Eye (tissue), 1 donor: ENCODE measurements at regions not wholly inside any gene's neighbourhood (a gene's known extent, or its start where the extent isn't known, plus 50 kb on each side); places are given as distances from the start of the nearest gene placed in this dataset.

ENCODE experiments used
- DNase-seq: peaks from one replicate; pipeline ENCODE4 v3.0.0-alpha.2; 2015

DNA sequence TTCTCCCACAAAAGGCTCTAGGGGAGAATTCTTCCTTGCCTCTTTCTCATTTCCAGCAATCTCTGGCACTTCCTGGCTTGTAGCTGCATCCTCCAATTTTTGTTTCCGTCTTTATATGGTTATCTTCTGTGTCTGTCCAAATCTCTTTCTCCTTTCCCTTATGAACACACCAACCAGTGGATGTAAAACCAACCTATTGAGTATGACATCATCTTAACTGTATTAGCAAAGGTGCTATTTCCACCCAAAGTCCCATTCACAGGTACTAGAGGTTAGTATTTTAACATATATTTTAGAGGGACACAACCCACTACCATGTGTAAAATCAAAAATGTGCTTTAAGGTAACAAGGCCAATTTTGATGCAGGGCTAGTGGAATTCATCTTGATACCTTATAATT is 129.0 kb downstream of the RAP2A start:
- no peak for DNase-seq

DNA sequence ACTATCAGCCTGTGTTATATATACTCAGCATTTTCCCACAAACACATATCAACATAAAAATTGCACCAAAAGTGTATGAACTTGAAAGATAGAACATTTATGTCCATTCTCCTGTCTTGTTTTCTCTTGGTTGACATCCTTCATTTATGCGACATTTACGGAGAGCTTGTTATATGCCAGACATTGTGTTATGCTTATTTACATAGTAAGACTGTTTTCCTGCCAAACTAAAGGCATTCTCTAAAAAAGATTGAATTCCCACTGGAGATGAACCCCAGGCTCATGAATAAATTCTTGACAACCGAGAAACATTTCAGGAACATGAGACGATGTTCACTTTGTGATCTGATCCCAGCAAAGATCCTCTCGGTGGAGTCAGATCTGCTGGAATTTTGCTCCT is 131.0 kb downstream of the RAP2A start:
- no peak for DNase-seq

DNA sequence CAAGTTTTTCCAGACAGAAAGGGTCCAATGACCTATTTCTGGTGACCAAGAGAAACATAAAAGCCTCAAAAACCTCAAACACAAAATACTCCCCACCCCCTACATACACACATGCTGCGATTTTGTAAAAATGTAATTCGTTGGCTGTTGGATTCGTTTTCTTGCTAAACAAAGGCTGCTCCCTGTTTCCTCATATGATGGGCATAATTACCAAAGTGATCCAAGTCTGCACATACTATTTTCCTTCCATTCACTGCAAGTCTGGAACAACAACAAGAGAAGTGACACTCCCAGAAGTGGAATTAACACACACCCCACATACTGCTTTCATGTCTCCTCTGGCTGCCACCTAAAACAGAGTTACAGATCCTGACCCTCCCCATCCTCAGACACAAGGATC is 131.9 kb downstream of the RAP2A start:
- no peak for DNase-seq

DNA sequence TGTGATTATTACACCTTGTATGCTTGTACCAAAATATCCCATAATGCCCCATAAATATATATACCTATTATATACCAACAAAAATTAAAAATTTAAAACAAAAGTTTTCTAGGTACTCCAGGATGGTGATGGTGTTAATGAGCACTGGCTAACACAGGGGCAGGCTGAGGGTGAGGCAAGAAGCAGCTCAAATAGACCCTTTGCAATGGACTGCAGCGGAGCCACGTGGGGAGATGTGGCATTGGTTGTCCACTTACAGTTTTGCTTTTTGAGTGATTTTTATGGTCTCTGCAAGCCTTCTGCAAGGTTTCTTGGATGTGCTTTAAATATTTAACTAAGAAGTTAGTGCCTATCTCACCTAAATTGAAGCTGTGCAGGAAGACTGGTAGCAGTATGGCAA is 132.9 kb downstream of the RAP2A start:
- DNase-seq = no peak

DNA sequence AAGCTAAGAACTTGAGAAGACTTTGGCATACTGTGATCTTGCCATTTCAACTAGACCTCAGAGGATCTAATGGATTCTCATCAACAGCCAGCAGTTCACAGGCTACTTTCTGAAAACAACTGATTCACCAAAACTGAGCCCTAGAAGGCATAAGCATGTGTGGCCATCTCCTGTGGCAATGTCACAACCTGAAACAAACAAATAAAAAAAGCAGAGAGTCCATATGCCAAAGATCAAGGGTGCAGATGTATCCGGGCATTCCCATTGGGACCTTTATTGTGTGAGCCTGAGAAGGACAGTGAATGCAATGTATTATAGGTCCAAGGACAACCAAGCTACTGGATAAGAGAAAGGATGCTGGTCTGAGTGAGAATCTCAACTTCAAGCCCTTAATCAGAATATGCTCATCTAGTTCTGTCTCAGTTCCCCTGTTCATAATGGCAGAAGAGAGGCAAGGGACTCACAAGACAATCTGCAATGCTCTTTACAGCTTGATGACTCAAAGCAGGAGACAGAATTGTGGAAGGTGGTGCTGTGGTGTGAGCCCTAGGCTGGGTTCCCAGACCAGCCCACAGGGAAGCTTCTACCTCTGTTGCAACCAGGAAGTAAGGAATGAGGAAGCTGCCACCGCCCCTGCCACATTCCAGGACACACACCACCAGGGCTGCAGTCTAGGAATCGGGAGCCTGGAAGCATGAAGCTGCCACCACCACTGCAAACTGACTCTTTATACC is 133.7 kb downstream of the RAP2A start:
- DNase-seq = no peak

DNA sequence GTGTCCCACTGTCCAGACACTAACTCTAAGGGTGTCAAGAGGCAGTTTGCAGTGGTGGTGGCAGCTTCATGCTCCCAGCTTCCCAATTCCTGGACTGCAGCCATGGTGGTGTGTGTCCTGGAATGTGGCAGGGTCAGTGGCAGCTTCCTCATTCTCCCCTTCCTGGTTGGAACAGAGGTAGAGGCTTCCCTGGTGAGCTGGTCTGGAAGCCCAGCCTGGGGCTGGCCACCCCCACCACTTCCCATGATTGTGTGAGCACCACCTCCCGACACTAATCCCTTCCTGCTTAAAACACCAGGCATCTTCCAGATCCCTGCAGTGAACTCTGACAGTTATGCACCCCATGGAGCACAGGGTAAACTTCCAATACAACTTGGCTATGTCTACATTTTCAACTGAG is 134.9 kb downstream of the RAP2A start:
- no peak for DNase-seq

DNA sequence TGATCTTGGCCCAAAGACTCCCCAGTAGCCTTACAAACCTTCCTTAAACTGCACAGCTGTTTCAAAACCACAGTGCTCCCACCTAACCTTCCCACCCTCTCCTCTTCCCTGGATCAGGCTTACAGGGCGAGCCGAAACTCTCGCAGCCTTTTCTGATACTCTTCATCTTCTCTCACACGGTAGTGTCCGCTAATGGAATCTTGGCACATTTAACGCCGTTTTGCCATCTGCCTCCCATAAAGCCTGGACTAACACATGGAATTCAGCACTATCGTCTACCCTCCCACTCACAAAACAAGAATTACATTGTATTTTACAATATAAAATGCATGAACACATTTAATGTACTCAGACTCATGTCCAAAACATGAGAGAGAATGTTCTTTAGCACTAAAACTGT is 135.9 kb downstream of the RAP2A start:
- no peak for DNase-seq

DNA sequence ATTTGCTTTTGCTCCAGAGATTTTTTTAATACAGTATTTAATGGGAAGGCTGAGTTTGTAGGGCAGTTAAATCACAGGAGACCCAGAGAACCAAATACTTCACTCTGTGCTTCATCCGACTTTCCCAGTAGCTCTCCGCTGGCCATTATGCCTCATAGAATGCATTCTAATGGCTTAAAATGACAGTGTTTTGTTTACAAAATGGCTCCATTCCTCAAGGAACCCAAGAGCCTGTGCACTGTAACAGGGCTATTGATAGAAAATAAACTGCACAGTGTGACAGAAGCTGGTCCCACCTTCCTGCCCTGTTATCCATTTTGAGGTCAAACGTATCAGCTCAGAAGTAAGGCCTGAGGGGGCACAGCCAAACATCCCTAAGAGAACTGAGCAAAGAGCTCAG is 136.5 kb downstream of the RAP2A start:
- DNase-seq = no peak

DNA sequence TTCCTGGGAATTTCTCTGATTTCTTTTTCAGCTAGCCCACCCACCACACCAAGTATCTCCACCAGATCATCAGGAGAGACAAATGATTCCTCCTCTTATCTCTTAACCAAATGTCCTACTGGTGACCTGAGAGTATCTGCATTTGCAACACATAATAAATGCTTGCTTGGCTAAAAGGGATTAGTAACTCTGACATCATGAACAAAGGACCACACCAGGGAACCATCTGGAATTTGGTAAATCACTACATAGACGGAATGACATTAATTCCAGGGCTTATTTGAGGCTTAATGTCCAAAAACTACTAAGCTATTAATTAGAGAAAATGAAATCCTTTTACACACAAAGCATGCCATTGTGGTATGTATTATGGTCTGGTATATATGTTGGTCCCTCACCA is 139.0 kb downstream of the RAP2A start:
- peak; percentile 66 for DNase-seq

DNA sequence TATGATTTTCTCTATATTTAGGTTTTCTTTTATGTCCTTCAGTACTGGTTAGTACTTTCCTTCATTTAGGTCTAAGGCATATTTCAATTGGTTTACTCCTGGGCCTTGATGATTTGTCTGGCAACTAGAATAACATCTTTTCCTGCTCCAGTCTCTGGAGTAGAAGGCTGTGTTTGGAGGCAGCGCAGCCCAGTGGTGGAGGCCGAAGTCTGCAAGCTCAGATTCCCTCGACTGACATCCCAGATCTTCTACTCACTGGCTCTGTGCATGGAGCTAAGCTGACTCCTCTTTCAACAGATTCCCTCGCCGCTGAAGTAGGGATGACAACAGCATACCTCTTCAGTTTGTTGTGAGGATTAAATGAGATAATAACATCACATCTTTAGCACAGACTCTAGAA is 141.0 kb downstream of the RAP2A start:
- DNase-seq = no peak

DNA sequence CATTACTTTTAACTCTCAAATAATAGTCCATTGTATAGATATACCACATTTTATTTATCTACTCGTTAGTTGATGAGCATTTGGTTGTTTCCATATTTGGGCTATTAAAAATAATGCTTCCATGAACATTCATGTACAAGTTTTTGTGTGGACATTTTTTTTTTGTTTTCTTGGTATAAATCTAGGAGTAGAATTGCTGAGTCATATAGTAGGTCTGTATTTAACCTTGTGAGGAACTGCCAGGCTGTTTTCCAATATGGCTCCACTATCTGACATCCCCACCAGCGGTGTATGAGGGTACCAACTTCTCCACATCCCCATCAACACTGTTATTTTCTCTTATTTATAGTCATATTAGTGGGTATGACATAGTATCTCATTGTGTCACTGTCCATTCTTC is 143.1 kb downstream of the RAP2A start:
- no peak for DNase-seq

DNA sequence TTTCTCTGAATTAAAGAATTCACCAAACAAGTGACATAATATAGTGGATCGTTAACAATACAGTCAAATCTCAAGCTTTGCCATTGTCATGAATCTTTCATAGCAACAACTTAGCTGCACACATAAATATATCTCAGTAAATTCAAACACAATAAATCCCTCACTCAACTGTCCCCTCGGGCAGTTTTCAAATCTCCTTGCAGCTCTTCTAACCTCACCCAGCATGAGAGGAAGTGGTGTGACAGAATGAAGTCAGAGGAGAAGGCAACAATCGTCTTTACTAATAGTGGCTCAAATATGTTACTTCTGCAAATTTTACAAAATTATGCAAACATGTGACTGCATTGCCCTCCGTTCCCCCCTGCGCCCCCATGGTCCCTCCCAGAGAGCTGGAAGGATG is 148.2 kb downstream of the RAP2A start:
- no peak for DNase-seq

DNA sequence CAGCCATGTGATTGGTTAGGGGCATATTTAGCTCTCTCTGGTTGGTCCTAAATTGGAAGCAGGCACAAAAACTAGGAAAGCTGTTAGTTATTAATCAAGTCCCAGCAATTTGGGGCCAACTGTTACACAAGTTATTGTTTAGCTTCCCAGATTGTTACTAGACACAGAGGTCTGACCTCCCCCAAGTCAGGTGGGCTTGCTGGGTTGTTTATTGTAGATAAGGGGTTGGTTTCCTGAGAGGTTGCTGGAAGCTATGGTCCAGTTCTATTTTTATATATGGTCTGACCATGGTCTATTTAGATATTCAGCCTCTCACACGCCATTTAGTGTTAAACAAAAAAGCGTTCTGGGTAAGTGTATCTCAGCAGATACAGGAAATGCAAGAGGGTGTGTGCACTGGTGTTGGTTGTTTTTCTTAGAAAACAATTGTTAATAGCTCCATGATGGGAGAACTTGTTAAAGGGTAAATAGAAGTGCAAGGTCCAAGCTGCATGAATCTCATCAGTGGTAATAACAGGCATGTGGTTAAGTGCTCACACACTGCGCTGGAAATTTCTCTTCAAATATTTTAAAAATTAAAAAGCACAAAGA is 150.0 kb downstream of the RAP2A start:
- no peak for DNase-seq

DNA sequence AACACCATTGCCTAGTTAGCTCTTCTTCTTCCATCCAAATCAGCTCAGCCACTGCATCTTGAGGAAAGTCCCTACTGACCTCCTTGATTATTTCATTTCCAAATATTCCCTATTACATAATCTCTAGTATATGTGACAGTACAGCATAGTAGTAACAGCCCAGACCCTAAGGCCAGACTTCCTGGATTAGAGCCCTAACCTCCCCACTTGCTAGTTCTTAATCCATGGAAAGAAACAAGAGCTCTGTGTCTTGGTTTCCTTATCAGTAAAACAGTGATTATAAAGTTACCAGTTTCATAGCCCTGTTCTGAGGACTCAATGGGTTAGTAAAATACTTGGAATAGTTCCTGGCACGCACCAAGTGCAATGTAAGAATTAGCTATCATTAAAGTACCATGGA is 153.0 kb downstream of the RAP2A start:
- no peak for DNase-seq

DNA sequence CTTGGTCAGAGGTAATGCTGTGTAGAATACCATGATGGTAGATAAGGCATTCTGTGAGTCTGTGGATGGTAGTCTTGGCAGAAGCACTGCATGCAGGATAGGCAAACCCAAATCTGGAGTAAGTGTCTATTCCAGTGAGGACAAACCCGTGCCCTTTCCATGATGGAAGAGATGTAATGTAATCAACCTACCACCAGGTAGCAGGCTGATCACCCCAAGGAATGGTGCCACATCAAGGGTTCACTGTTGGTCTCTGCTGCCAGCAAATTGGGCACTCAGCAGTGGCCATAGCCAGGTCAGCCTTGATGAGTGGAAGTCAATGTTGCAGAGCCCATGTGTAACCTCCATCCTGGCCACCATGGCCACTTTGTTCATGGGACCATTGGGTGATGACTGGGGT is 155.0 kb downstream of the RAP2A start:
- DNase-seq = no peak

DNA sequence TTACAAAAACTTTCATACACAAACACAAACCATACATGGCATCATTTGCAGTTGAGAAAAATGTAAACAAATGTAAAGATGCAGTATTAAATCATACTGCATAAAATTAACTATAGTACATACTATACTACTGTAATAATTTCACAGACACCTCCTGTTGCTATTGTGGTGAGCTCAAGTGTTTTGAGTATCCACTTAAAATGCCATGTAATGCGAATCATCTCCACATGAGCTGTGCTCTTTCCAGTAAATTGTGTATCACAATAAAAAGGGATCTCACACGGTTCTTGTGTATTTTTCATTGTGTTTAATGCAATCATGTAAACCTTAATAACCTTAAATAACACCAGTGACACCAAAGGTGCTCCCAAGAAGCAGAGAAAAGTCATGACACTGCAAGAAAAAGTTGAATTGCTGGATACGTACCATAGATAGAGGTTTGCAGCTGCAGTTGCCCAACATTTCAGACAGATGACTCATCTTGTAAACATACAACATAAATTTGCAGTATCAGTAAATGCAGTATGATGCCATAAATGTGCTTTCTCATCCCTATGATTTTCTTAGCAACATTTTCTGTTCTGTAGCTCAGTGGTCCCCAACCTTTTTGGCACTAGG is 166.6 kb downstream of the RAP2A start:
- DNase-seq = no peak

DNA sequence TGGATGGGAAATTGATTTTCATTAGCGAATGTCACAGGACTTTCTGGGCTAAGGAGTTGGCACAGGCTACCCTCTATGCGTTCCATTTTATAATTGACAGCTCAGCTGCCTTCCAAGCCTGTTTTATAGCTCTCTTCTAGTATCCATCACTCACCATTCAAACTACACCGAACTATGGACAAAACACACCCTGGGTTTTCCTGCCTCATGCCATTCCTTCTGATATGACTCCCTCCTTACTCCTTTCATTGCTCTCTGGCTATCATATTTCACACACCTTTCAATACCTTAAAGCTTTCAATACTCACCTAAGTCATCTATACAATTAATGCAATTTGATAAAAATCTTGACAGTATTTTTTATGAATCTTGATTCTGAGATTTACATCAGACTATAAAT is 181.3 kb downstream of the RAP2A start:
- DNase-seq = no peak

DNA sequence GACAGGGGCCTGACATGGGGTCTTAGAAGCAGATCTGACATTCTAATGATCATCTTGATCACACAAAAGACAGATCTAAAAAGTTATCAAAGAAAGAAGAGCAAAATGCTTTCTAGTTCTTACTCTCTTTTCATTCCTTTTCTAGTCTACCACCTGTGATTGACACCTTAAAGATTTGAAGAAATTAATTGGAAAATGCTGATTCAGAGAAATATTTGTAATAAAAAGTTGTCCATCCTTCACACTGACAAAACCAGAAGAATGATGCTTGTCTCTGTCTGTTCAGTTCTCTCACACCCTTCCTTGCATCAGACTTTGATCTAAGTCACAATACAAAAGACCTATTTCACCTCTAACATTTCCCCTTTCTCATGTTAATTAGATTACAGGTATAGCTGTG is 182.4 kb downstream of the RAP2A start:
- no peak for DNase-seq

DNA sequence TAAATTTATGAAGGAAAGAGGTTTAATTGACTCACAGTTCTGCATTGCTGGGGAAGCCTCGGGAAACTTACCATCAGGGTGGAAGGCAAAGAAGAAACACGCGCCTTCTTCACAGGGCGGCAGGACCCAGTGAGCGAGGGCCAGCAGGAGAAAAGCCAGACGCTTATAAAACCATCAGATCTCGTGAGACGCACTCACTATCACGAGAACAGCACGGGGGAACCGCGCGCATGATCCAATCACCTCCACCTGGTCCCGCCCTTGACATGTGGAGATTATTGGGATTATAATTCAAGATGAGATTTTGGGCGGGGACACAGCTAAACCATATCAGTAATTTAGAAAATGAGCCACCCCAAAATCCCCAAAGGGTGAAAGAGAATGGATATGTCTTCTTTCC is 187.1 kb downstream of the RAP2A start:
- DNase-seq = no peak

DNA sequence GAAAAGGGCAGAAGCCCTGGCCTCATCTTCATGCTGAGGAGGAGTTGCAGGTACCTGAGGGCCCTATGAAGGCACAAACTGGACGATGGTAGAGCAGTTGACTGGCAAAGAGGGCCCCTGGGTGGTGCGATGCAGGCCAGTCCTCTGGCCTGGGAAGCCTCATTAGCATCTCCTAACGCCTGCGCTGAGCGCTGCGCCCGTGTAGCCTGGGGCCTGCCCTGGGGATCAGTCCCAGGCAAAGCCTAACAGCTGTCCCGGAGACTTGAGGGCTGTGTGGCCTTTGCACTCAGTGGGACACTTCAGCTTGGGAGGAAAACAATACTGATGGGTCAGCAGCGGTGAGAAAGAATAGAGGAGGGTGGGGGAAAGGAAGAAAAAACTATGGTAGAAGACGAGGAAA is 187.7 kb downstream of the RAP2A start:
- peak; percentile 17 for DNase-seq

DNA sequence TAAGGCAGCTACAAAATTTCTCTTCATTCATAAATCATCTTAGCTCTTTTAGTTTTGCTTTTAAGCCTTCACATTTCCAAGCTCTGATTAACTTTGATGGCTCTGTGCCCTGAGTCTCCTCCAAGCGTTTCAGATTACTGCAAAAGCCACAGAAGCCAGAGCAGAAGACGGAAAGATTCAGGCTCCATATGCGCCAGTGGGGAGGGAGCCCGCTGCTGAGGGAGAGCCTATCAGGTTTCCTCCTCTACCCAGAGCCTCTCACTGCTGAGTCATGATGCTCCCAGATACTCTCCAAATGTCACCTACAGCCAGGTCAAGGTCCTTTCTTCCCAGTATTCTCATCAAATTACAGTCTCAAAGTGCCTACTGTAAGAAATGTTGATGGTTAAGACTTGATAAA is 193.6 kb downstream of the RAP2A start:
- DNase-seq = peak; percentile 83

DNA sequence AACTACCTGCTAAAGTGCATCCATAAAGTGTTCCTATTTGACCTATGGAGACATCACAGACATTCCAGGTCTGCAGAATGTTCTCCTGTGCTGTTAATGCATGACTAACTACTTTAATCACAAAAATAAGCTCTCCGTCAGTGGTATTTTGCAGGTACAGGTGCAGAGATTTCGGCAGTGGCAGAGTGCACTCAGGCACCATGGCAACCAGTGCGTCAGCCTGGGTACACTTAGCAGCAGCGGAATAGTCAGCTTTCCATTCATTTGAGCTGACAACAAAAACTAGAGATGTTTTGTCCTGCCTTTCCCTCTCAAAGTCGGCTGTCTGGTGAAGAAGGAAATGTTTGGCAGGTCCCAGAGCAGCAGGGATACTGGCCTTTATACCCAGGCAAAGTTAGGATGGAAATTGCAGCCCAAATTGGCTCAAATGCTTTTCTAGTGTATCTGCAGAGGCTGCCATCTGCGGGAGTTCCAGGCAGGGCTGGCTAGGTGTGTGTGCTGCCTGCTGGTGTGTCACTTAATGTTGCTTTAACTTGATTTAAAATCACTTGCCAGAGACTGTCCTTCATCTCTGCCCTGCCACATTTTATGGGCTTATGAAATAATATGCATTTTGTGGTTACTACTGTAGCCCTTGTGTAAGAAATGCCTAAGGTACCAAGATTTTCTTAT is 195.8 kb downstream of the RAP2A start:
- DNase-seq = peak; percentile 41

DNA sequence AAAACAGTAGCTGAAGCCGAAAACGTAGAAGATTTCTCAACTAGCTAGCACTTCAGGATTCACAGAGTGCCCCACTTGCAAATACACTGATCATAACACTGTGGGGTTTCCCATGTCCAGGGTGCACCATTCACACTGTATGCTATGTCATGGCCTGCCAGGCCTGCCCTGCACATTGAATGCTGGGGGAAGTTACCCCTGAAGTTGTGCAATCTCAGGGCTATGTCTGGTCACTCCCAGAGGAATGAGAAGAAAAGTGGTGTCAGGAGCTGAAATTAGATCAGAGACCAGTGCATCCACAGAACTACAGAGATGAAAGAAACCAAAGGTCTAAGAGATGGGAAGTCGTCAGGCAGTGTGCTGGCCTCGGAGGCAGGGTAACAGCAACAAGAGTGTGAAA is 196.8 kb downstream of the RAP2A start:
- DNase-seq = no peak

DNA sequence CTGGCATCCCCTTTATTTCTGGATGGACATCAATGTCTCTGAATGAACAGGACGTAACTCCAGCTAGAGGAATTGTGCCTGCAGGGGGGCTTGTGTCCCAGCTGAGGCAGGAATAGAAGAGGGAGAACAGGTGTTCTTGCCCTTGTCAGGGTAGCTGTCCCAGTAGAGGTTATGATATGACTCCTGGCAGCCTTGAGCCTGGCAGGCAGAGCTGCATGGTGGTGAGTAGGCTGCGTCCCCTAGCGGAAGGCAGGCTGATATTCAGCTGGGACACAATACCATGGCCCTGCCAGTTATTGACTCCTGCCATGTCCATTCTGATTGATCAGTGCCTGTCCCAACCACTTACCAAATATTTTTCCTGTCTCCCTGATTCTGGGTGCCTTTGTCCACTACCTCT is 197.2 kb downstream of the RAP2A start:
- no peak for DNase-seq
